ENCODE measurements at regions not wholly inside any gene's neighbourhood (a gene's known extent, or its start where the extent isn't known, plus 50 kb on each side); places are given as distances from the start of the nearest gene placed in this dataset.

- TF ChIP-seq CTCF (IDR thresholded peaks at IDR 0.05; ENCODE audit: control insufficient read depth, insufficient read depth, low read depth, low read length, missing control alignments), result no peak
- no peak overlapping the region for H3K4me3 ChIP-seq (ENCODE audit: control insufficient read depth, low read depth, low read length)
- DNase-seq (ENCODE audit: low read depth), result no peak
Observed at GRCh38 chr6:14610141-14610540, 492.6 kb downstream of the CD83 start.

DNA sequence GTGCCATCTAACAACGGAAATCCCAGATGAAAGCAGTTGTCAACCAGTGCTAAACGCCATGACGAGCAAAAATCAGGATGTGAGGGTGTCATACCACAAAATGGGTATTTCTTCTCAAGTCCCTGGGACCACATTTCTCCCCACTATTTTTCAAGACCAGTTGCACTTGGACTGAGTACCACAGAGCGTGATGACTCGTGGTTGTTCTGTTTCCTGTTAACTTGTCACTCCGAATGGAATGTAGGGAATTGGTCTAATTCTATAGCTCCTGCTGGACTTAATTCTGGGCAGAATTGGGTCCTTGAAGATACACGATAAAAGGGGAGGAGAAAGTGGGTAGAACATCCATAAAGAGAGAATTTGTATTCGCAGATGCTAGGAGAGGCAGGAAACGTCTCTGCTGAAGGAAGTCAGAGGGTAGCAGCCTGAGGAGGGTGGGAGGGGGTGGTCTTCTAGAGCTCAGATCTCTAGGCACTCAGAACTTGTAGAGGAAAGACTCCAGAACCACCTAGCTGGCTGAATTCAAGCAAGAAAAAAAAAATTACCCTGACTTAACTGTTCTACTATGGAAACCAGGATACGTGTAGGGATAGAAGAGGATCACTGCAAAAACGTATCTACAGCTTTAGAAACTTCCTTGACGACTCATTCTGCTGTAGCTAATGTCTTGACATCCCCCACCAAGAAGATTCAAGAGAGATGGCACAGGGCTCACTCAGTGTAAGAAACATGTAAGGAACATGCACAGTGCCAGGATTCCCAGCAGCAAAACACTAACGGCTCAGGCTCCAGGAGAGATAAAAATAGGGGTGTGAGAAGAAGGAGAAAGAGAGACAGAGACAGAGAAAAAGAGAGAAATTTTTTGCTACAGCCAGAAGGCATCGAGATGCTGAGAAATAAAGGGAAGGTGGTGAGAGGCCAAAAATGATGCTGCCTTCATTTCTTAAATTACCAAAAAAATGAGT is 494.7 kb downstream of the CD83 start:
- H3K4me3 ChIP-seq (ENCODE audit: control insufficient read depth, low read depth, low read length), result no peak overlapping the region
- no peak for DNase-seq (ENCODE audit: low read depth)
- no peak for TF ChIP-seq CTCF (IDR thresholded peaks at IDR 0.05; ENCODE audit: control insufficient read depth, insufficient read depth, low read depth, low read length, missing control alignments)

DNA sequence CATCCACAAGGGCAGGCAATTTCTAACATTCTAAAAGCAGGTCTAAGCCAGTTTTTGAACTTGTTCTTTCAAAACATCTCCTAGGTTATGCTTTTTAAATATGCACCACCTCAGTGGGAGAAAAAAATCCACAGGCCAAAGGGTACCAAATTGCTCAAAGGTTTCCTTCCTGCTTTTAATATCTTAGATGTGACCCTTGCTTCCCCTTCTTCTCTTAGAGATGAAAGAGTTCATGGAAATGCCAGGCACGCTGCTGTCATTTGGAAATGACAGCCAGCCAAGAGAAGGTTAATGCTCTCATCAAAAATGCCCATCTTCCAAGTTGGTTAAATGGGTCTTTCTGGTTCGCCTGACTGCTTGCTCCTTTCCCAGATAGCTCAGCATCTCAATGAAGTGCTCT is 497.1 kb downstream of the CD83 start:
- no peak for DNase-seq (ENCODE audit: low read depth)

GRCh38 chr6:14616656-14617055 is 499.1 kb downstream of the CD83 start:
- H3K4me3 ChIP-seq (ENCODE audit: control insufficient read depth, low read depth, low read length), result no peak overlapping the region
- no peak for TF ChIP-seq CTCF (IDR thresholded peaks at IDR 0.05; ENCODE audit: control insufficient read depth, insufficient read depth, low read depth, low read length, missing control alignments)
- DNase-seq (ENCODE audit: low read depth), result no peak

More for the DNA sequence above, 497.1 kb downstream of the CD83 start:
- H3K4me3 ChIP-seq (ENCODE audit: control insufficient read depth, low read depth, low read length), result no peak overlapping the region
- no peak for TF ChIP-seq CTCF (IDR thresholded peaks at IDR 0.05; ENCODE audit: control insufficient read depth, insufficient read depth, low read depth, low read length, missing control alignments)

DNA sequence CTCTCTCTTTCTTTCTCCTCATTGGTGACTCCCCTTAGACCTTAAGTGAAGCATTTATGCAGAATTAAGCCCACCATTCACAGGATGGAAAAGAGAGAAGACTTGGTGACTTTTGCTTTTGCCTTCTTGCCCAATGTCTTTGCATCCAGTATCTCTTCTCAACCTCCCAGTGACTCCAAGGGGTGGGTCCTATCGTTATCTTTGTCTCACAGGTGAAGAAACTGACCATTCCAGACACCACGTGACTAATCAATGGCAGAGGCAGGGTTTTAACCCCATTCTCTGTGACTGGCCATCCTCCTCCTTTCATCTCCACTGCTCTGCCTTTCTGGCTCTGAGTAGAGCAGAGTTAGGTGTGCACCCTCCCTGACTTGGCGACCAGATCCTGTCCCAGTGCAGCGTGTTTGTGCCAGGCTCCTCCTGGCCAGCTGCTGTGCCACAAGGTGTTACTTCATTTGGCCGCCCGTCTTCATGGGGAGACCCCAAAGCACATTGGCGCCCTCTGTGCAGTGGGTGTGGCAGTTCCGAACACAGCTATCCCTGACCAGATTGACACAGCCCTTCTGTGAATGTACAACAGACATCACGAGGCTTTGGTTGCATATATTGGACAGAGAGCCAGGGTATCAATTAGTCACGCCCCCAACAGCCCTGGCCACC is 501.3 kb downstream of the CD83 start:
- no peak overlapping the region for H3K4me3 ChIP-seq (ENCODE audit: control insufficient read depth, low read depth, low read length)
- no peak for TF ChIP-seq CTCF (IDR thresholded peaks at IDR 0.05; ENCODE audit: control insufficient read depth, insufficient read depth, low read depth, low read length, missing control alignments)
- no peak for DNase-seq (ENCODE audit: low read depth)

DNA sequence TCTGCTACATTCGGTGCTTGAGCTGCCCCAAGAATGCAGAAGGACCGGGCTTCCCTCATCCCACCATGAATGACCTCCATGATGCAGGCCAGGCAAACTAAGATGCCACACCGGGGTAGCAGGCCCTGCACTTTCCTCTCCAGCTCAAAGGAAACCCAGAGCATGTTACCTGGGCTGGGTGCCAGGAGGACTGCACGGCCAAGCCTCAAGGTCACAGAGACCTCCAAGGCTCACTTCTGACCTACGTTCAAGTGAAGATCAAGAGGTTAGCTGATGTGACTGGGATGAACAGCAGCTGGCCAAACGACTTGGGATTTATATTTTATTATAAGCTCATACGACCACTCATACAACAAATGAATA is 501.8 kb downstream of the CD83 start:
- DNase-seq (ENCODE audit: low read depth), result no peak
- no peak overlapping the region for H3K4me3 ChIP-seq (ENCODE audit: control insufficient read depth, low read depth, low read length)
- TF ChIP-seq CTCF (IDR thresholded peaks at IDR 0.05; ENCODE audit: control insufficient read depth, insufficient read depth, low read depth, low read length, missing control alignments), result no peak
